Neural cell (in vitro differentiated cells): ENCODE measurements at regions not wholly inside any gene's neighbourhood (a gene's known extent, or its start where the extent isn't known, plus 50 kb on each side); places are given as distances from the start of the nearest gene placed in this dataset.

Source experiments
- H2AFZ ChIP-seq: fragments of 200-600, 300-800 bp; sonication (generic), shearing (Covaris generic); 2 replicates; pipeline ENCODE4 v1.6.0; 2014; ENCODE audit warnings: low read depth, mild to moderate bottlenecking, antibody characterized with exemption, low read length, moderate library complexity
- H3F3A ChIP-seq: fragments of 200-600 bp; shearing (Covaris generic); 2 replicates; pipeline ENCODE4 v1.6.1; 2016; ENCODE audit warnings: mild to moderate bottlenecking, moderate library complexity, mixed read lengths, antibody characterized with exemption, low read length; ENCODE audit not compliant: insufficient read depth, poor library complexity, severe bottlenecking
- H3K27ac ChIP-seq: fragments of 200-600, 300-800 bp; sonication (generic), shearing (Covaris generic); 2 replicates; pipeline ENCODE4 v1.5.1; 2014; ENCODE audit warnings: mild to moderate bottlenecking, low read length, moderate library complexity
- H3K27me3 ChIP-seq: fragments of 300-800, 200-600 bp; sonication (generic), shearing (Covaris generic); 2 replicates; pipeline ENCODE4 v1.6.0; 2014; ENCODE audit warnings: mild to moderate bottlenecking, low read depth, low read length, moderate library complexity; ENCODE audit not compliant: insufficient read depth
- H3K36me3 ChIP-seq: fragments of 300-800, 200-600 bp; sonication (generic), shearing (Covaris generic); 2 replicates; pipeline ENCODE4 v1.5.1; 2014; ENCODE audit warnings: mild to moderate bottlenecking, antibody characterized with exemption, low read length, moderate library complexity; ENCODE audit not compliant: insufficient read depth
- H3K4me2 ChIP-seq: fragments of 300-800, 200-600 bp; sonication (generic), shearing (Covaris generic); 2 replicates; pipeline ENCODE4 v1.6.0; 2014; ENCODE audit warnings: mild to moderate bottlenecking, low read length
- H3K4me3 ChIP-seq: fragments of 300-800, 200-600 bp; sonication (generic), shearing (Covaris generic); 2 replicates; pipeline ENCODE4 v1.5.1; 2014; ENCODE audit warnings: mild to moderate bottlenecking, low read length, moderate library complexity
- H3K79me2 ChIP-seq: fragments of 200-600 bp; shearing (Covaris generic); replicated peaks from 2 replicates; pipeline ENCODE4 v1.6.0; 2014; ENCODE audit warnings: mild to moderate bottlenecking, low read length, moderate library complexity; ENCODE audit not compliant: insufficient read depth
- H3K9ac ChIP-seq: fragments of 300-800, 200-600 bp; sonication (generic), shearing (Covaris generic); 2 replicates; pipeline ENCODE4 v1.6.1; 2016; ENCODE audit warnings: mild to moderate bottlenecking, low read length, mixed read lengths
- H3K9me2 ChIP-seq: fragments of 200-600 bp; shearing (Covaris generic); 2 replicates; pipeline ENCODE4 v1.6.1; 2016; ENCODE audit warnings: mild to moderate bottlenecking, low read length, mixed read lengths; ENCODE audit not compliant: insufficient read depth
- H3K9me3 ChIP-seq: fragments of 200-600, 300-800 bp; sonication (generic), shearing (Covaris generic); 2 replicates; pipeline ENCODE4 v1.6.1; 2016; ENCODE audit warnings: mild to moderate bottlenecking, mixed run types, low read length, moderate library complexity, mixed read lengths
- H4K20me1 ChIP-seq: fragments of 200-600 bp; shearing (Covaris generic); 2 replicates; pipeline ENCODE4 v1.6.1; 2016; ENCODE audit warnings: mild to moderate bottlenecking, mixed run types; ENCODE audit not compliant: insufficient read depth
- EP300 ChIP-seq: fragments of 450-650 bp; conservative IDR thresholded peaks from 2 replicates; pipeline ENCODE4 v1.6.1; 2014; ENCODE audit warnings: antibody characterized with exemption, mild to moderate bottlenecking, moderate library complexity; ENCODE audit not compliant: poor library complexity, severe bottlenecking
- EZH2 ChIP-seq: fragments of 200-600, 300-800 bp; shearing (Covaris generic), sonication (generic); IDR thresholded peaks from 2 replicates; pipeline ENCODE4 v1.6.1; 2014; ENCODE audit warnings: antibody characterized with exemption, low read length, borderline replicate concordance, mild to moderate bottlenecking; ENCODE audit not compliant: insufficient read depth, poor library complexity, severe bottlenecking
- MXI1 ChIP-seq: fragments of 450-650 bp; conservative IDR thresholded peaks from 2 replicates; pipeline ENCODE4 v1.6.1; 2014; ENCODE audit warnings: antibody characterized with exemption, mild to moderate bottlenecking; ENCODE audit not compliant: poor library complexity, severe bottlenecking
- POLR2AphosphoS5 ChIP-seq: IDR thresholded peaks from 2 replicates; pipeline ENCODE4 v1.6.1; 2012
- RAD21 ChIP-seq: fragments of 450-650 bp; conservative IDR thresholded peaks from 2 replicates; pipeline ENCODE4 v1.6.1; 2014; ENCODE audit warnings: antibody characterized with exemption, mild to moderate bottlenecking, moderate library complexity
- SMC3 ChIP-seq: fragments of 450-650 bp; conservative IDR thresholded peaks from 2 replicates; pipeline ENCODE4 v1.6.1; 2014; ENCODE audit warnings: antibody characterized with exemption, mild to moderate bottlenecking, moderate library complexity; ENCODE audit not compliant: poor library complexity
- TAF1 ChIP-seq: IDR thresholded peaks from 2 replicates; pipeline ENCODE4 v1.6.1; 2012; ENCODE audit warnings: low read depth
- TF ChIP-seq, protein P1 (sequence below): IDR thresholded peaks from 2 replicates; pipeline ENCODE4 v1.6.1; 2012; ENCODE audit warnings: borderline replicate concordance
- TF ChIP-seq, protein P2 (sequence below): fragments of 450-650 bp; IDR thresholded peaks from 2 replicates; pipeline ENCODE4 v1.5.1; 2014; ENCODE audit warnings: antibody characterized with exemption, mild to moderate bottlenecking, moderate library complexity; ENCODE audit not compliant: poor library complexity, severe bottlenecking

DNA sequence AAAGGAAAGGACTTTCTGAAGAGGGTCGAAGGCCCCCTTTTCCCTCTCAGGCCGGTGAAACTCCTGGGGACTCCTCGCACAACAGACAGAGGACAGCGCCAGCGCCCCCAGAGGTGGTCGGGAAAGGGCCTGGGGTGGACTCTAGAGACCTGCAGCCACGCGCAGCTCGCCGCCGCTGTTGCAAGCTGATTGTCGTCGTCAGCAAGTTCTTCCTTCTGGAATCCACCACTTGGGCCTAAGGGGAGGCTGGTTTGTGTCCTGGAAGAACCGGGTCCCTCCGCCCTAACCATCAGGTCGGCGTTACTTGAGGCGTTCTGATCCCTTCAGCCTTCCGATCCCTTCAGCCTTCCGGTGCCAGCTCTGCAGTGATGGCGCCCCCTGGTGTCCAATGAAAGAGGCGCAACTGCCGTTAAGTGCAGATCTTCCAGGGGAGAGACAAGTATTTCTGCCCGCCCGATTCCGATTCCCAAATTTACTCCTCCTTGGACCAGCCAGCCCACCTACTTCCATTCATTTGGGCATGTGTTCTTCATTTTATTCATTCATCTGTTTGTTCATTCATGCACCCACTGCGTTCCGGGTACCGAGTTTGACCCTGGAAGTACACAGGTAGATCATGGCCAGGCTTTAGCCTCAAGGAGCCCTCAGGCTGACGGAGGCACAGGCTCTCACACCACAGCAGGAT, 77.2 kb upstream of the SLC6A11 start:
- H3K27ac ChIP-seq = no peak overlapping the region
- peak overlapping the region; percentile 62 for H2AFZ ChIP-seq
- no peaks in the 10 kb centered on the region for H3K36me3 ChIP-seq
- H3K4me3 ChIP-seq = peak overlapping the region; percentile 67
- H3K9me2 ChIP-seq = no peaks in the 10 kb centered on the region
- H3K9me3 ChIP-seq = no peaks in the 10 kb centered on the region
- no peaks in the 10 kb centered on the region for H3K79me2 ChIP-seq
- H4K20me1 ChIP-seq = no peaks in the 10 kb centered on the region
- no peaks in the 10 kb centered on the region for H3K27me3 ChIP-seq
- H3K4me2 ChIP-seq = no peak overlapping the region
- peak overlapping the region; percentile 61 for H3K9ac ChIP-seq
- TF ChIP-seq EP300 (no peak), SMC3 (peak; percentile 100), POLR2AphosphoS5 (peak; percentile 35), TAF1 (no peak), RAD21 (peak; percentile 97), MXI1 (peak; percentile 62), EZH2 (no peak)
- TF ChIP-seq, protein P1, sequence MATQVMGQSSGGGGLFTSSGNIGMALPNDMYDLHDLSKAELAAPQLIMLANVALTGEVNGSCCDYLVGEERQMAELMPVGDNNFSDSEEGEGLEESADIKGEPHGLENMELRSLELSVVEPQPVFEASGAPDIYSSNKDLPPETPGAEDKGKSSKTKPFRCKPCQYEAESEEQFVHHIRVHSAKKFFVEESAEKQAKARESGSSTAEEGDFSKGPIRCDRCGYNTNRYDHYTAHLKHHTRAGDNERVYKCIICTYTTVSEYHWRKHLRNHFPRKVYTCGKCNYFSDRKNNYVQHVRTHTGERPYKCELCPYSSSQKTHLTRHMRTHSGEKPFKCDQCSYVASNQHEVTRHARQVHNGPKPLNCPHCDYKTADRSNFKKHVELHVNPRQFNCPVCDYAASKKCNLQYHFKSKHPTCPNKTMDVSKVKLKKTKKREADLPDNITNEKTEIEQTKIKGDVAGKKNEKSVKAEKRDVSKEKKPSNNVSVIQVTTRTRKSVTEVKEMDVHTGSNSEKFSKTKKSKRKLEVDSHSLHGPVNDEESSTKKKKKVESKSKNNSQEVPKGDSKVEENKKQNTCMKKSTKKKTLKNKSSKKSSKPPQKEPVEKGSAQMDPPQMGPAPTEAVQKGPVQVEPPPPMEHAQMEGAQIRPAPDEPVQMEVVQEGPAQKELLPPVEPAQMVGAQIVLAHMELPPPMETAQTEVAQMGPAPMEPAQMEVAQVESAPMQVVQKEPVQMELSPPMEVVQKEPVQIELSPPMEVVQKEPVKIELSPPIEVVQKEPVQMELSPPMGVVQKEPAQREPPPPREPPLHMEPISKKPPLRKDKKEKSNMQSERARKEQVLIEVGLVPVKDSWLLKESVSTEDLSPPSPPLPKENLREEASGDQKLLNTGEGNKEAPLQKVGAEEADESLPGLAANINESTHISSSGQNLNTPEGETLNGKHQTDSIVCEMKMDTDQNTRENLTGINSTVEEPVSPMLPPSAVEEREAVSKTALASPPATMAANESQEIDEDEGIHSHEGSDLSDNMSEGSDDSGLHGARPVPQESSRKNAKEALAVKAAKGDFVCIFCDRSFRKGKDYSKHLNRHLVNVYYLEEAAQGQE = peak; percentile 53
- TF ChIP-seq, protein P2, sequence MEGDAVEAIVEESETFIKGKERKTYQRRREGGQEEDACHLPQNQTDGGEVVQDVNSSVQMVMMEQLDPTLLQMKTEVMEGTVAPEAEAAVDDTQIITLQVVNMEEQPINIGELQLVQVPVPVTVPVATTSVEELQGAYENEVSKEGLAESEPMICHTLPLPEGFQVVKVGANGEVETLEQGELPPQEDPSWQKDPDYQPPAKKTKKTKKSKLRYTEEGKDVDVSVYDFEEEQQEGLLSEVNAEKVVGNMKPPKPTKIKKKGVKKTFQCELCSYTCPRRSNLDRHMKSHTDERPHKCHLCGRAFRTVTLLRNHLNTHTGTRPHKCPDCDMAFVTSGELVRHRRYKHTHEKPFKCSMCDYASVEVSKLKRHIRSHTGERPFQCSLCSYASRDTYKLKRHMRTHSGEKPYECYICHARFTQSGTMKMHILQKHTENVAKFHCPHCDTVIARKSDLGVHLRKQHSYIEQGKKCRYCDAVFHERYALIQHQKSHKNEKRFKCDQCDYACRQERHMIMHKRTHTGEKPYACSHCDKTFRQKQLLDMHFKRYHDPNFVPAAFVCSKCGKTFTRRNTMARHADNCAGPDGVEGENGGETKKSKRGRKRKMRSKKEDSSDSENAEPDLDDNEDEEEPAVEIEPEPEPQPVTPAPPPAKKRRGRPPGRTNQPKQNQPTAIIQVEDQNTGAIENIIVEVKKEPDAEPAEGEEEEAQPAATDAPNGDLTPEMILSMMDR = peak; percentile 99
- no peaks in the 10 kb centered on the region for H3F3A ChIP-seq

DNA sequence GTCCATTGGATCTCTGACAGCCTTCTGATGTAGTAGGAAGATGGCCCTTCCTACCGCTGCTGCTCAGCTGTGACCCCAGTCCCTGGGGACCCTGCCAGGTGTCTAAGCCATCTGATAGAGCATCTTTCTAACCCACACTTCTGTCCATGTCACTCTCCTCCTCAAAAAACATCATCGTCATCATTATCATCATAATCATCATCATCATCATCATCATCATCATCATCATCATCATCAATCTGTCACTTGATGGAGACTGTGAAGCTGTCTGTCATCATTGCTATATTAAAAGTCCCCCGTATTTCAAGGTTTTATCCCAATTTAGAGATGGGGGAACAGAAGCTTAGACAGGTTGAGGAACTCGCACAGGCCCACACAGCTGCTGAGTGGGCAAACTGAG, 75.1 kb upstream of the SLC6A11 start:
- Histone ChIP-seq H3K9me3 (no peaks in the 10 kb centered on the region), H3K36me3 (no peaks in the 10 kb centered on the region), H3K4me2 (no peak overlapping the region), H4K20me1 (no peaks in the 10 kb centered on the region), H3K79me2 (no peaks in the 10 kb centered on the region), H3F3A (no peaks in the 10 kb centered on the region), H3K27me3 (no peaks in the 10 kb centered on the region), H3K9me2 (no peaks in the 10 kb centered on the region), H3K27ac (no peak overlapping the region), H3K9ac (no peak overlapping the region), H3K4me3 (no peak overlapping the region), H2AFZ (no peak overlapping the region)
- TF ChIP-seq RAD21 = no peak
- no peak for TF ChIP-seq POLR2AphosphoS5
- no peak for TF ChIP-seq EP300
- TF ChIP-seq, protein P2 = no peak
- TF ChIP-seq TAF1 = no peak
- TF ChIP-seq SMC3 = no peak
- TF ChIP-seq, protein P1 = no peak
